ENCODE measurements at regions not wholly inside any gene's neighbourhood (a gene's known extent, or its start where the extent isn't known, plus 50 kb on each side); places are given as distances from the start of the nearest gene placed in this dataset.

GRCh38 chr6:44061375-44062104 lies 65.7 kb downstream of the MRPL14 start:
- ATAC-seq = no peak
- TF ChIP-seq CREB5 (CRISPR knock-in tag; IDR thresholded peaks at IDR 0.05; ENCODE audit: low read depth) = no peak

- TF ChIP-seq ARNTL (CRISPR knock-in tag; IDR thresholded peaks at IDR 0.05; ENCODE audit: borderline replicate concordance, low read depth) = no peak
- no peak for TF ChIP-seq PATZ1 (CRISPR knock-in tag; IDR thresholded peaks at IDR 0.05; ENCODE audit: borderline replicate concordance)
- no peak for TF ChIP-seq ISL1 (CRISPR knock-in tag; IDR thresholded peaks at IDR 0.05)
- TF ChIP-seq ZFP30 (CRISPR knock-in tag; IDR thresholded peaks at IDR 0.05) = no peak
- TF ChIP-seq PPARA (CRISPR knock-in tag; IDR thresholded peaks at IDR 0.05; ENCODE audit: borderline replicate concordance) = no peak
- TF ChIP-seq ZFP3 (CRISPR knock-in tag; IDR thresholded peaks at IDR 0.05) = no peak
- TF ChIP-seq ZNF8 (CRISPR knock-in tag; IDR thresholded peaks at IDR 0.05) = no peak
- TF ChIP-seq CSRNP3 (CRISPR knock-in tag; IDR thresholded peaks at IDR 0.05) = no peak
- TF ChIP-seq TSHZ2 (CRISPR knock-in tag; IDR thresholded peaks at IDR 0.05) = no peak
- TF ChIP-seq CREB5 (CRISPR knock-in tag; IDR thresholded peaks at IDR 0.05; ENCODE audit: low read depth) = no peak
- no peak for TF ChIP-seq ZNF70 (CRISPR knock-in tag; IDR thresholded peaks at IDR 0.05)
- no peak for TF ChIP-seq TOX (CRISPR knock-in tag; IDR thresholded peaks at IDR 0.05; ENCODE audit: borderline replicate concordance)
- TF ChIP-seq GLIS3 (CRISPR knock-in tag; IDR thresholded peaks at IDR 0.05) = no peak
- no peak for ATAC-seq
Measured at GRCh38 chr6:44060612-44061374, 66.5 kb downstream of the MRPL14 start.

- no peak for ATAC-seq
- TF ChIP-seq ESRRG (CRISPR knock-in tag; IDR thresholded peaks at IDR 0.05) = no peak
- TF ChIP-seq BACH2 (CRISPR knock-in tag; IDR thresholded peaks at IDR 0.05; ENCODE audit: borderline replicate concordance) = no peak
- no peak for TF ChIP-seq TOX (CRISPR knock-in tag; IDR thresholded peaks at IDR 0.05; ENCODE audit: borderline replicate concordance)
- no peak for TF ChIP-seq CREB5 (CRISPR knock-in tag; IDR thresholded peaks at IDR 0.05; ENCODE audit: low read depth)
- no peak for TF ChIP-seq GLIS3 (CRISPR knock-in tag; IDR thresholded peaks at IDR 0.05)
- TF ChIP-seq CSDC2 (CRISPR knock-in tag; IDR thresholded peaks at IDR 0.05) = no peak
- no peak for TF ChIP-seq ZNF8 (CRISPR knock-in tag; IDR thresholded peaks at IDR 0.05)
- TF ChIP-seq SNAI2 (CRISPR knock-in tag; IDR thresholded peaks at IDR 0.05) = no peak
- no peak for TF ChIP-seq CSRNP3 (CRISPR knock-in tag; IDR thresholded peaks at IDR 0.05)
- no peak for TF ChIP-seq ISL1 (CRISPR knock-in tag; IDR thresholded peaks at IDR 0.05)
- no peak for TF ChIP-seq PPARA (CRISPR knock-in tag; IDR thresholded peaks at IDR 0.05; ENCODE audit: borderline replicate concordance)
- no peak for TF ChIP-seq ZNF565 (CRISPR knock-in tag; conservative IDR thresholded peaks at IDR 0.05; ENCODE audit: low read depth)
- no peak for TF ChIP-seq ARNTL (CRISPR knock-in tag; IDR thresholded peaks at IDR 0.05; ENCODE audit: borderline replicate concordance, low read depth)
- TF ChIP-seq ZFP3 (CRISPR knock-in tag; IDR thresholded peaks at IDR 0.05) = no peak
Measured at GRCh38 chr6:44059359-44060346, 67.6 kb downstream of the MRPL14 start.
